ENCODE measurements at regions not wholly inside any gene's neighbourhood (a gene's known extent, or its start where the extent isn't known, plus 50 kb on each side); places are given as distances from the start of the nearest gene placed in this dataset.

GRCh38 chr6:53426667-53427270, 78.0 kb upstream of the ELOVL5 start:
- Histone ChIP-seq H3K23ac (ENCODE audit: low read depth, low read length) (no peak overlapping the region), H3K36me3 (ENCODE audit: control insufficient read depth, insufficient read depth, low read length) (no peaks in the 10 kb centered on the region), H2BK120ac (ENCODE audit: low read depth, low read length) (no peak overlapping the region), H2AK9ac (replicated peaks; ENCODE audit: low read depth, low read length, poor library complexity) (no peak overlapping the region), H3K18ac (ENCODE audit: low read depth, low read length) (no peak overlapping the region), H2BK5ac (ENCODE audit: low read depth, low read length, poor library complexity, severe bottlenecking) (no peak overlapping the region), H3K27me3 (ENCODE audit: control insufficient read depth, insufficient read depth, low read length) (peaks cover 9% of the 10 kb centered on the region), H3K79me1 (ENCODE audit: low read depth in 1 of 2, low read length in 2 of 2) (no peaks in the 10 kb centered on the region), H3K4me1 (ENCODE audit: control insufficient read depth, insufficient read depth, low read length) (no peaks in the 10 kb centered on the region), H3K9me3 (ENCODE audit: control insufficient read depth, insufficient read depth, low read length) (no peaks in the 10 kb centered on the region), H3K9ac (ENCODE audit: low read depth, low read length) (no peak overlapping the region), H3K27ac (ENCODE audit: insufficient read depth, low read length) (no peak overlapping the region), H2BK20ac (ENCODE audit: low read depth, low read length) (no peak overlapping the region), H2AK5ac (ENCODE audit: low read depth, low read length) (no peak overlapping the region), H3K4me3 (ENCODE audit: insufficient read depth, low read depth, low read length) (no peak overlapping the region), H4K91ac (ENCODE audit: insufficient read depth, low read depth, low read length) (no peak overlapping the region), H2AFZ (replicated peaks; ENCODE audit: low read length, poor library complexity) (no peak overlapping the region), H2BK15ac (ENCODE audit: low read depth, low read length) (no peak overlapping the region), H4K20me1 (ENCODE audit: insufficient read depth, low read length) (no peaks in the 10 kb centered on the region), H3K4me2 (ENCODE audit: low read depth, low read length) (no peak overlapping the region), H4K8ac (ENCODE audit: low read depth in 2 of 2, low read length in 2 of 2) (no peak overlapping the region), H3K4ac (ENCODE audit: low read depth, low read length) (no peak overlapping the region), H3K56ac (ENCODE audit: extremely low read depth, insufficient read depth, low read length) (no peak overlapping the region), H4K5ac (ENCODE audit: low read depth, low read length) (no peak overlapping the region), H3K9me1 (ENCODE audit: insufficient read depth, low read length) (no peaks in the 10 kb centered on the region), H3K14ac (replicated peaks; ENCODE audit: low read depth, low read length) (no peak overlapping the region)
- TF ChIP-seq CTCF (conservative IDR thresholded peaks at IDR 0.05; ENCODE audit: low read depth, low read length) (no peak), RAD21 (IDR thresholded peaks at IDR 0.05; ENCODE audit: low read length) (no peak), POLR2A (IDR thresholded peaks at IDR 0.05; ENCODE audit: low read depth, low read length) (no peak), RCOR1 (IDR thresholded peaks at IDR 0.05; ENCODE audit: insufficient replicate concordance, low read length) (no peak), MAFK (IDR thresholded peaks at IDR 0.05; ENCODE audit: low read depth, low read length) (no peak), USF2 (IDR thresholded peaks at IDR 0.05; ENCODE audit: low read depth, low read length) (no peak), FOS (IDR thresholded peaks at IDR 0.05; ENCODE audit: low read depth, low read length) (no peak), NFE2L2 (IDR thresholded peaks at IDR 0.05; ENCODE audit: low read depth, low read length) (no peak), BHLHE40 (IDR thresholded peaks at IDR 0.05; ENCODE audit: low read depth, low read length) (no peak), CEBPB (IDR thresholded peaks at IDR 0.05; ENCODE audit: low read depth, low read length) (no peak)
- intact Hi-C loops (cut with micrococcal nuclease), result no loop called here
- dilution Hi-C loops (cut with HindIII; ENCODE audit: low sequenced_read_pairs, unreplicated experiment), result no loop called here
- in situ Hi-C loops (cut with MboI; ENCODE audit: low sequenced_read_pairs), result no loop called here
- no CpG with 5 or more reads among the region's 4 CpGs for WGBS, 2 experiments (ENCODE audit: extremely low coverage in 2 of 2, insufficient read length in 1 of 2)
- ChIA-PET POLR2A (ENCODE audit: unreplicated experiment) (no interaction called here), CTCF (interaction anchor here (0.6 kb wide), 1 partner anchor 16 kb away, joined by 4 read pairs; no protein-coding TSS in a partner anchor)
- BruUV-seq (replicated peaks), result no TSS peak
- no peak for DNase-seq
- ATAC-seq (ENCODE audit: low read depth), result no peak
